ENCODE measurements at regions not wholly inside any gene's neighbourhood (a gene's known extent, or its start where the extent isn't known, plus 50 kb on each side); places are given as distances from the start of the nearest gene placed in this dataset.

DNA sequence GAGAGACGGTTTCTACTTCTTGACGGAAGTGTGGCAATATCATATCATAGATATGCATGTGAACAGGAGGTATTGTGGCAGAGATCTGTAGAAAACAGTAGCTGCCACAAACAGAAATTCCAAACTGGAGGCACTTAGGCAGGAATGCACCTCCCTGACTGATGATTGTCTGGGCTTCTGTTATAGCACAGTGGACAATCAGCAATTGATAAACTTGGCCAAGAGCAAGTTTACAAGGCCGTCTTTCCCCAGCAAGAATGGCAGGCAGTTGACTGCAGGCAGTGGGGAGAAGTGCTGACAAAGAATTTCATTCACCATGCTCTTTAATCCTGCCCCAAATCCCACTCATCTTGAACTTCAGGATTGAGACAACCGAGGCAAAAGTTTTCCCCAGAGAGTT lies 114.4 kb upstream of the STOX2 start:
- TF ChIP-seq, protein P1, sequence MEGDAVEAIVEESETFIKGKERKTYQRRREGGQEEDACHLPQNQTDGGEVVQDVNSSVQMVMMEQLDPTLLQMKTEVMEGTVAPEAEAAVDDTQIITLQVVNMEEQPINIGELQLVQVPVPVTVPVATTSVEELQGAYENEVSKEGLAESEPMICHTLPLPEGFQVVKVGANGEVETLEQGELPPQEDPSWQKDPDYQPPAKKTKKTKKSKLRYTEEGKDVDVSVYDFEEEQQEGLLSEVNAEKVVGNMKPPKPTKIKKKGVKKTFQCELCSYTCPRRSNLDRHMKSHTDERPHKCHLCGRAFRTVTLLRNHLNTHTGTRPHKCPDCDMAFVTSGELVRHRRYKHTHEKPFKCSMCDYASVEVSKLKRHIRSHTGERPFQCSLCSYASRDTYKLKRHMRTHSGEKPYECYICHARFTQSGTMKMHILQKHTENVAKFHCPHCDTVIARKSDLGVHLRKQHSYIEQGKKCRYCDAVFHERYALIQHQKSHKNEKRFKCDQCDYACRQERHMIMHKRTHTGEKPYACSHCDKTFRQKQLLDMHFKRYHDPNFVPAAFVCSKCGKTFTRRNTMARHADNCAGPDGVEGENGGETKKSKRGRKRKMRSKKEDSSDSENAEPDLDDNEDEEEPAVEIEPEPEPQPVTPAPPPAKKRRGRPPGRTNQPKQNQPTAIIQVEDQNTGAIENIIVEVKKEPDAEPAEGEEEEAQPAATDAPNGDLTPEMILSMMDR (IDR thresholded peaks at IDR 0.05; ENCODE audit: low read length): no peak
- TF ChIP-seq EZH2 (IDR thresholded peaks at IDR 0.05; ENCODE audit: borderline replicate concordance, low read length): no peak
